ENCODE measurements at regions not wholly inside any gene's neighbourhood (a gene's known extent, or its start where the extent isn't known, plus 50 kb on each side); places are given as distances from the start of the nearest gene placed in this dataset.
"Not testable (repeated sequence)": the region's sequence is repeated elsewhere in the genome, so short reads cannot be mapped to it uniquely, and the experiment has no call there.

- no peak for DNase-seq (ENCODE audit: low spot score)
Measured at GRCh38 chr2:138319616-138320015, 182.0 kb upstream of the SPOPL start.

DNA sequence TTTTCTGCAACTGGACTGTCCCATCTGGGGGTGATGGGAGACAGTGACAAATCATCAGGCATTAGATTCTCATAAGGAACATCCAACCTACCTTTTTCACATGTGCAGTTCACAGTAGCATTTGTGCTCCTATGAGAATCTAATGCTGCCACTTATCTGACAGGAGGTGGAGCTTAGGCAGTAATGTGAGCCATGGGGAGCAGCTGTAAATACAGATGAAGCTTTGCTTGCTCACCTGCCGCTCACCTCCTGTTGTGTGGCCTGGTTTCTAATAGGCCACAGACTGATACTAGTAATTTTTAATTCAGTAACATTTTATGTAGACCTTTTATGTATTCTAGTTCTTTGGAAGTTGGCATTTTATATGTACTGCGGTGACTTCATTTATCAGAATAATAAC is 180.1 kb upstream of the SPOPL start:
- no peak for DNase-seq (ENCODE audit: low spot score)

DNA sequence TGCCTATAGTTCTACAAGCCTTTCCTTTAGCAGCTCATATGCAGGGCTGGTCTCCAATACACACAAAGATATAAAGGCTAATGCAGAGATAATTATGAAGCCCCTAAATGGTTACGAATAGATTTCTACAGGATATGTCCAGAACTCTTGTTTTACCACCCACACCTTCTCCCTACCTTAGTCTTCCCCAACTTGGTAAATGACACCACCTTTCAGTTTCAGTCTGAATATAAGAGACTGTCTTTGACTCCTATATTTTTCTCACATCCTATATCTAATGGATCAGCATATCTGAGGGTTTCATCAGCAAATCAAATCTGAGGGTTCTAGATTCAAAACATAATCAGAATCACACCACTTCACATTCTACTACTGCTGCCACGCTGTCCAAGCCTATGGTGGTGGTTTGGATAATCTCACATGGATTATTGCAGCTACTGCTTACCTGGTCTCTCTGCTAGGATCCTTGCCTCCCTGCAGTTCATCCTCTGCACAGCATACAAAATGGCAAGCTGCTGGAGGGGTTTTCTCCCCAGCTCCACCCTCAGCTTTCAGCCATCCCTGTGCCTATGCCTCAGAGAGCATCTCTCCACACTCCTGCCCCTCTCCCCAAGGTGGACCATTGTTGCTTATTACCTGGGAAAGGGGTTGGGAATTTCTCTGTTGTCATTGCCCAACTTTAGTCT is 178.0 kb upstream of the SPOPL start:
- DNase-seq (ENCODE audit: low spot score) = no peak

DNA sequence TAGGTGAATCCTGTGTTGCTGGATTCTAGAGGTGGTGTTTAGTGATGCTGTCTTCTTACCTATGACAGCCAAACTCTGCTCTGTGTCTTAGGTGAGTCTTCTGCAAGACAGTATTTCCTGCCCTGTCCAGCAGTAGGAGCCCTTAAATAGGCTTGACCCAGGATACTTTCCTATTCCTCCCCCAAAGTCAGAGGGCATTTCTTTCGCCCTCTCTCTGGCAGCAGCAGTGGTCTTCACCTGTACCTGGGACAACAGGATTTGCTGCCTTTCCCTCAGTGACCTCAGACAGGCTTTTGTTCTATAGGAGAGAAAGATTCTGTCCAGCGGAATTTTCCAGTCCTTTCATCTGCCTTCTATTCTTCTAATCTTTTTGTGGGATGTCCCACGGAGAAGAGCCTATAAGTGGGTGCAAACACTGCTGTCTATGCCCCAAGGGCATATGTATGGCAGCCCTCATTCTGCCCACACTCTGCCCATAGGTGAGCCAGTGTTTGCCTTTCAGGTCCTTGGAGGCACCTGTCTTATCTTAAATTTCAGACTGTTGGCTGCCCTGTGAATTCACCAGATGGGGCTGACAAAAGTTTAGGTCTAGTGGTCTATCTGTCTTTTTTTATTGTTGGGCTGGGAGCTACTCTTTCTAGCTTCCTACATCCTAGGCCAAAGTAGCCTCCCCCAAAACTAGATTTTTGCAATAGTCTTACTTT is 177.3 kb upstream of the SPOPL start:
- no peak for DNase-seq (ENCODE audit: low spot score)

GRCh38 chr2:138327967-138328366 is 173.6 kb upstream of the SPOPL start:
- no peak for DNase-seq (ENCODE audit: low spot score)

GRCh38 chr2:138329162-138329561 is 172.4 kb upstream of the SPOPL start:
- DNase-seq (ENCODE audit: low spot score) = no peak

DNA sequence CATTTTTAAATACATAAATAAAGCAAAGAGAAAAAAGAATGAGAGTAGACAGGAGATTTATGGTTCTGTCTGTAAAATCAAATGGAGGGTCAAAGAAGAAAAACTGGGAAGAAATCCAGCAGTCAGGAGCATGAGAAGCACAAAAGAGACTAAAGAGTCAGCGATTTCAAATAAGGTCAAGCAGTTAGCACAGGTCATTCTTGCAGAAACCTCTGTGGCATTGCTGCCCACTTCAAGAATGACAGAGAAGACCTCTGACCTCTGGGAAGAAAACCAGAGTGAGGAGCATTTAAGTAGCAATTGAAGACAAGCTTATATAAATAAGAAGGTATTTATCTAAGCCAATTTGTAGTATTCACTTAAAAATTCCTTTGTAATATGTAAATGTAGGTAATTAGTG is 172.0 kb upstream of the SPOPL start:
- no peak for DNase-seq (ENCODE audit: low spot score)

- no peak for DNase-seq (ENCODE audit: low spot score)
Measured at GRCh38 chr2:138333121-138333520, 168.4 kb upstream of the SPOPL start.

GRCh38 chr2:138333677-138334076 is 167.9 kb upstream of the SPOPL start:
- no peak for DNase-seq (ENCODE audit: low spot score)

GRCh38 chr2:138334323-138334722 is 167.2 kb upstream of the SPOPL start:
- DNase-seq (ENCODE audit: low spot score) = no peak

DNA sequence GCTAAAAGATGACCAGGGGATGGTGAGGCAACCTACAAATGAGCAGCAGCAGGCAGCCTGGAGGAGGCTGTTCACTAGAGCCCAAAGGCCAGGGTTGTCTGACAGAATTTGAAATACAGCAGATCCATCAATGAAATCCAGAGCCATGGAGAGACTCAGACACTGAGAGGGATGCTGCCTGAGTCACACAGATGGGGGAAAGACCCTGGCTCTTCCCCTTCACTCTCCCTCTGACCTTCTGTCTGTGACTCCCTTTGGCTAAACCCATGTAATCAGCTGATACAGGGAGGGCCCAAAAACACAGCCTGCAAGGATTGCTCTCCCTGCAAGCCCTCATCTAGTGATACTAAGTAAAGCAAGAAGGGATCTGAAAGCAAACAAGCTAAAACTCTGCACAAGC is 166.5 kb upstream of the SPOPL start:
- no peak for DNase-seq (ENCODE audit: low spot score)

DNA sequence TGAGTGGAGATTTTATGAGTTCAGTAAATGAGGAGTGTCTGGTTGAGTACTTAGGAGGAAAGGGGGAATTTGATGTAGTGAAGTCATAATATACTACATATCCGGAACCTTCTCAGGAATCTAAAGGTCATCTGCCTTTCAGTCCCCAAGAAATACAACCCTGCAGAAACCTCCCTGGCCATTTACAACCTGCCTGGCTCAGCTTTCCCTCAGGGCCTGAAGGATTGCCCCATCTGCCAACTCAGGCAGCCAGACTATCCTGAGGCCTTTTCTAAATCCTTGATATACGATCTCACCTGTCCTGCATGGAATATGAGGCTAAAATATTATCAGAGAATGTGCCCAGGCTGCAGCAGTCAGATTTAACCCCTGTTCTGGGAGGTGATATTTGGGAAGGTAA is 165.4 kb upstream of the SPOPL start:
- DNase-seq (ENCODE audit: low spot score) = no peak

- no peak for DNase-seq (ENCODE audit: low spot score)
Measured at GRCh38 chr2:138355244-138355643, 146.3 kb upstream of the SPOPL start.

DNA sequence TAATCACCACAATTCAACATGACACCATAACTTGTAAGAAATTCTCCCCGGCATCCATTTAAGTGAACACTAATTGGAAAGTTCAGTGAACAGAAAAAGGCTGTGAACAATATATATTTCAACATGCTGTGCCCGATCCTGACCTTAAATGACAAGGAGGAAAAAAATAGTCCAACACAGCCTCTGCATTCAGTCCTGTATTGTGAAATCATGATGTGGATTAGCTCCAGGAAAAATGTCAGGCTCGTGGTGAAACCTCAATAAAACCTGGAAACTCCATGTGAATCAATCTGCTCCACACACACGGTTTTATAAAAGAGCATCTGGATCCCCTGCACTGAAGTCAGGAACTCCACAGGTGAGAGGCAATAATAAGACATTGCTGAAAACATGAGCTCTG is 145.4 kb upstream of the SPOPL start:
- DNase-seq (ENCODE audit: low spot score) = peak; percentile 24

DNA sequence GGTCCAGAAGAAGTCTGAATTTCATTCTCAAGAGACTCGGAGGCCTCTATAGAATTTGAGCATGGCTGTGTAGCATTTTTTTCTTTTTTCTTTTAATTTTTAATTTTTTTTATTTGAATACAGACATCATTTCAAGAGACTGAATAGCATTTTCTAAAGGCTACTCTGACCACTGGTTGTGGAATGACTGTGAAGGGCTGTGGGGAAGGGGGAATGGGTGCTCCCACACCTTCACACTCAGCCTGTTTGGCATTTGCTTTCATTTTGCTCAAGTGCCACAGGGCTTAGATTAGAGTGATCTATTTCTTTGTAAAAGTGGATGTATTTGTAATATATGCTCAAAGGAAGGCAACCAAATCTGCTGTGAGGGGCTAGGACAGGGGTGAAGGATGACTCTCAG is 142.0 kb upstream of the SPOPL start:
- DNase-seq (ENCODE audit: low spot score) = no peak

DNA sequence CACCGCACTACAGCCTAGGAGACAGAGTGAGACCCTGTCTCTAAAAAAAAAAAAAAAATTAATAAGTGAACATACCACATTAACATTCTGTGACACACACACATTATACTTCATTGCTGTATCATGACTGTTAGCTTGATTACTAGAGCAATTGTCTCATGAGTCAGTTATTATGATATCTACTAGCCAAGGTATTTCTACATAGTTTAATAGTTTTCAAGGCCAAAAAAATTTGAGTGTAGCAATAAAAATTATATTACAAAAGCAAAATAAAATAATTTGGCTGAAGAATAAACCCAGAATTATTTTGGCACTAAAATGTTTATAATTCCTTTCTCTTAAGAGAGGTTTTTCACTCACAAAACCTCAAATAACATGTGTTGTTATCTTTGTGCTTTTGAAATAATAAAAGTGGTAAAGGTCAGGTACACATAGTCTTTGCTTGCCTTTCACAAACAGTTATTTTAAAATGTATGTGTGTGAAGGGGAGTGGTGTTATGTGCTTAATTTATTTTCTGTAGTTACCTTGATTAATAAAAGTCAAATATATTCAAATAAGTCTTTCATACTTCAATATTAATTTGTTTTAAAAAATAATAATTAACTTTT is 136.9 kb upstream of the SPOPL start:
- DNase-seq (ENCODE audit: low spot score) = peak; percentile 61

DNA sequence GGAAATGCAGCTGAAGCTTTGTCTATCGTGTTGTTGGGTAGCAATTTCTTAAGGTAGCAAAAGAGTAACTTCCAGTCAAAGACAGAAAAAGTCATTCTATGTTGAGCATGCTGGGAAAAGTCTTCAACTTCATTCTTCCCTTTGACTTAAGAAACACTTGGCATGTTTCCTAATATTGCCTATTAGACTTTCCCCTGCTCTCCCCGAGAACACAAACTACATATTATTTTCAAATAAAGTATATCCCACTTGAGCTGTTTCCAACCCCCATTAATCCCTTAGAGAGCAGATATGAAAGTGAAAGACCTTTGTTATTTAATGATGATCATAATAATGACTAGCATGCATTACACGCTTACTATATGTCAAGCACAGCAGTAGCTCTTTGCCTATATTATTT is 136.0 kb upstream of the SPOPL start:
- no peak for DNase-seq (ENCODE audit: low spot score)

DNA sequence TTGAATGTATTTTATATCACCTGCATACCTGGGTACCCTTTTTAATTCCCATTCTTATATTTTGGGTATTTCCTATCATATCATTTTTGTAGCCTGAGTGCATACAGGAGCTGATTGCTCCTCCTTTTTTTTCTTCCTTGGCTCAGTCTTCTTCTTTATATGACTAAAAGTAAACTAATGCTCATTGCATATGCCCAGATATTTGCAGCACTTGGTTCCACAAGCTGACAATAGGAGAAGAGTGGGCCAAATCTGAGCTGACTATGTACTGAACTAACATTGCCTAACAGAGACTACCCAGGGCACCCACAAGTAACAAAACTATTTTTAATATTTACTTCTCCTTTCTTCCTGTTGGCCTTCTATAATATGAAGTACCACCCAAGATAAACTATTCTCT is 131.7 kb upstream of the SPOPL start:
- no peak for DNase-seq (ENCODE audit: low spot score)

DNA sequence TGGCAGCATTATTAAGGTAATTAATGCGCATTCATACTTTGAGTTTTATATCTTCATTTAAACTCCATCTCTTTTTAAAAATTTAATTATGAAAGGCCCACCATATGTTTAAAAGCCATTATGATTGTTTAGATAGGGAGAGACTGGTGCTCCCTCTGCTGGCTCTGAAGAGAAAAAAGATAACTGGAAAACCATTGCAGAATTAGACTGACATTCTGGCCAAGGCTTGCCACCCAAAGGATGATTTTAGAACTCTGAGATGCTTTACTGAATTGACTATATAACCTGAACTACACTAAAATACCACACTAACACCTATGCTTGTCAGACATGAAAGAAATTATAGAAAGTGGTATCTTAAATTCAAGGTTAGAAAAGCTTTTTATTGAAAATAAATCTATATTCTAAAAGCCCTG is 127.6 kb upstream of the SPOPL start:
- DNase-seq (ENCODE audit: low spot score) = peak; percentile 35

- no peak for DNase-seq (ENCODE audit: low spot score)
Measured at GRCh38 chr2:138381373-138381772, 120.2 kb upstream of the SPOPL start.

- no peak for DNase-seq (ENCODE audit: low spot score)
Measured at GRCh38 chr2:138382672-138383071, 118.9 kb upstream of the SPOPL start.

DNA sequence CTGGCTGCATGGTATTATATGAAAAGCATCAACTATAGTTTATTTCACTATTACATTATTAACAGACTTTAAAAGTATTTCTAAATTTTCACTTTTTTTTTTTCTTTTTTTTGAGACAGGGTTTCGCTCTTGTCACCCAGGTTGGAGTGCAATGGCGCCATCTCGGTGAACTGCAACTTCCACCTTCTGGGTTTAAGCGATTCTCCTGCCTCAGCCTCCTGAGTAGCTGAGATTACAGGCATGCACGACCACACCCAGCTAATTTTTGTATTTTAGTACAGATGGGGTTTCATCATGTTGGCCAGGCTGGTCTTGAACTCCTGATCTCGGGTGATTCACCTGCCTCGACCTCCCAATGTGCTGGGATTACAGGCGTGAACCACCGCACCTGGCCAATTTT is 115.4 kb upstream of the SPOPL start:
- not testable (repeated sequence) for DNase-seq (ENCODE audit: low spot score)

GRCh38 chr2:138389063-138389462 is 112.5 kb upstream of the SPOPL start:
- DNase-seq (ENCODE audit: low spot score) = no peak

All from AG20443 (cell line).